HUES64 (cell line): ENCODE measurements at regions not wholly inside any gene's neighbourhood (a gene's known extent, or its start where the extent isn't known, plus 50 kb on each side); places are given as distances from the start of the nearest gene placed in this dataset.

Source experiments
- H3K27ac ChIP-seq: 2 replicates; pipeline ENCODE4 v1.7.0; 2013; ENCODE audit warnings: low read depth, low read length, inconsistent platforms
- H3K27me3 ChIP-seq: 2 replicates; pipeline ENCODE4 v1.6.1; 2013; ENCODE audit warnings: mild to moderate bottlenecking, low read length; ENCODE audit not compliant: insufficient read depth
- H3K36me3 ChIP-seq: 2 replicates; pipeline ENCODE4 v1.6.1; 2013; ENCODE audit warnings: mild to moderate bottlenecking, low read length; ENCODE audit not compliant: insufficient read depth
- H3K4me1 ChIP-seq: 2 replicates; pipeline ENCODE4 v1.6.1; 2013; ENCODE audit warnings: mild to moderate bottlenecking, low read length, moderate library complexity; ENCODE audit not compliant: insufficient read depth
- H3K4me3 ChIP-seq: 2 replicates; pipeline ENCODE4 v1.5.1; 2013; ENCODE audit warnings: mild to moderate bottlenecking, low read length, moderate library complexity
- H3K9ac ChIP-seq: 2 replicates; pipeline ENCODE4 v1.6.1; 2013; ENCODE audit warnings: mild to moderate bottlenecking, low read depth, low read length
- H3K9me3 ChIP-seq: 2 replicates; pipeline ENCODE4 v1.6.1; 2013; ENCODE audit warnings: low read depth, low read length; ENCODE audit not compliant: insufficient read depth
- WGBS: fragments of 150-250, 120-280 bp; methylation state at CpG from one replicate; pipeline ENCODE4 v1.1.7; 2013; ENCODE audit warnings: missing lambda C conversion rate; 5-methylcytosine and 5-hydroxymethylcytosine counted together

- WGBS = 93% methylated on average over 2 of the region's 2 CpGs
- Histone ChIP-seq H3K27me3 (no peaks in the 10 kb centered on the region), H3K27ac (no peak overlapping the region), H3K36me3 (no peaks in the 10 kb centered on the region), H3K9me3 (peaks cover 32% of the 10 kb centered on the region), H3K4me3 (no peak overlapping the region), H3K9ac (no peak overlapping the region), H3K4me1 (no peaks in the 10 kb centered on the region)
Observed at GRCh38 chr9:8033794-8034193, 234.2 kb upstream of the DMAC1 start.

GRCh38 chr9:8030095-8030494, 230.5 kb upstream of the DMAC1 start:
- Histone ChIP-seq H3K36me3 (no peaks in the 10 kb centered on the region), H3K27me3 (no peaks in the 10 kb centered on the region), H3K4me3 (no peak overlapping the region), H3K4me1 (peaks cover 14% of the 10 kb centered on the region), H3K9me3 (no peaks in the 10 kb centered on the region), H3K27ac (no peak overlapping the region), H3K9ac (no peak overlapping the region)
- WGBS = 99% methylated on average over 4 of the region's 4 CpGs

DNA sequence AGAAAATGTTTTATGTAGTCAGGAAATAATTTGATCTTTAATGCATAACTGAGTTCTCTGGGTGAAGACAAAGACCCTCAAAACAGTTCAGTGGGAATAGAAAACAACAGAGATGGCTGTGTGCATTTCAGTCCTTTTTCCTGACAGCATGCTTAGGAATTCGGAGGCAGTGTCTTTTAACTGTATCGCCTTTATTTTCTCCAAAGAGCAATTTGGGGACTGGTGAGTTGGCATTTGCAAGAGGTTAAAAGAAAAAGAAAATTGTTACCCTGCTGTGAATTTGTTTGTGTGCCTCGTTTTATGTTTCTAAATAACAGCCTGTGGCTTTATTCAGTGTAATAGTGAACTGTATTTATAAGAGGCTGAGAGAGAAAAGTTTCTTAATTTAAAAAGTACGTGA, 227.8 kb upstream of the DMAC1 start:
- no peak overlapping the region for H3K4me3 ChIP-seq
- H3K27me3 ChIP-seq = no peaks in the 10 kb centered on the region
- peaks cover 6% of the 10 kb centered on the region; the same call in 1 of the 2 replicates for H3K9me3 ChIP-seq
- H3K27ac ChIP-seq = peak overlapping the region; percentile 65
- 0 out of 2 replicates have a peak overlapping the region, but pooled peaks have one; percentile 35 for H3K9ac ChIP-seq
- H3K4me1 ChIP-seq = peaks cover 14% of the 10 kb centered on the region
- WGBS = 54% methylated on average over 4 of the region's 4 CpGs
- H3K36me3 ChIP-seq = no peaks in the 10 kb centered on the region

DNA sequence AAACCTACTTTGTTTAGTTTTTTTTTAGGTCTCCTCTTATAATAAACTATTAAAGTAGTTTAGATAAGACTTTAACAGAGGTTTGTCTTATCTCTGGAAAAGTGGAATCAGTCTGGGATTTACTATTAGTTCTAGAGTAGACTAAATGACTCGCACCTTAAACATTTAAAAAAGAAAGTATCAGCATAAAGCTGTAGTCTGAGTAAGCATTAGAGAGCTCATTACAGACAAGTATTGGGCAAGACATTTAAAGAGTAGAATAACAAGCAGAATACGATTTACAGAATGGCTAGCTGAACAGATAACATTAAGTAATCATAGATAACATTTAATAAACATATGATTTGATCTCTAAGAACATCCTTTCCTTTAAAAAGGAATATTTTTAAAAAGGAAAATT, 226.0 kb upstream of the DMAC1 start:
- Histone ChIP-seq H3K4me3 (no peak overlapping the region), H3K27ac (no peak overlapping the region), H3K9me3 (peaks cover 6% of the 10 kb centered on the region; the same call in 1 of the 2 replicates), H3K36me3 (no peaks in the 10 kb centered on the region), H3K9ac (no peak overlapping the region), H3K27me3 (no peaks in the 10 kb centered on the region), H3K4me1 (peaks cover 14% of the 10 kb centered on the region)
- no CpG with 5 or more reads among the region's 2 CpGs for WGBS

GRCh38 chr9:8020186-8020585, 220.6 kb upstream of the DMAC1 start:
- Histone ChIP-seq H3K9me3 (peaks cover 6% of the 10 kb centered on the region; the same call in 1 of the 2 replicates), H3K27me3 (no peaks in the 10 kb centered on the region), H3K9ac (no peak overlapping the region), H3K36me3 (no peaks in the 10 kb centered on the region), H3K4me1 (no peaks in the 10 kb centered on the region; the same call in 1 of the 2 replicates), H3K27ac (no peak overlapping the region), H3K4me3 (no peak overlapping the region)
- WGBS = 76% methylated on average over 1 of the region's 1 CpG

DNA sequence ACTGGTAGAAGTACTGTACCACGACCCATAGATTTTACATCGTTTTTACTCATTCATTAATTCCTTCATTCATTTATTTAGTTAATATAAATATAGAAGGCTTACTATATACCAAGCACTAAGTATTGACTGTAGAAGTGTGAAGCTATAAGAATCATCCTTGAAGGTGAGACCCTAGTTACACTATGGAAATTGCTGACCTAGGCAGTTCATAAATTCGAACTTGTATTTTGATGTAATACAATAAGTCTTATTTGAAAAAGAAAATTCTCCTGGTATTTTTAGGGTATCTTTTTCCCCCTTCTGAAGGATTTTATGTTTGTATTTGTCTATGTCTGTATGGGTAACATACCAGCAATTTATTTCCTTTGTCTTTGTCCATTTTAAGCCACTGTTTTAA, 220.1 kb upstream of the DMAC1 start:
- Histone ChIP-seq H3K9me3 (peaks cover 6% of the 10 kb centered on the region; the same call in 1 of the 2 replicates), H3K4me3 (no peak overlapping the region), H3K27me3 (no peaks in the 10 kb centered on the region), H3K9ac (no peak overlapping the region), H3K4me1 (no peaks in the 10 kb centered on the region; the same call in 1 of the 2 replicates), H3K36me3 (no peaks in the 10 kb centered on the region), H3K27ac (no peak overlapping the region)
- 100% methylated on average over 1 of the region's 3 CpGs for WGBS

DNA sequence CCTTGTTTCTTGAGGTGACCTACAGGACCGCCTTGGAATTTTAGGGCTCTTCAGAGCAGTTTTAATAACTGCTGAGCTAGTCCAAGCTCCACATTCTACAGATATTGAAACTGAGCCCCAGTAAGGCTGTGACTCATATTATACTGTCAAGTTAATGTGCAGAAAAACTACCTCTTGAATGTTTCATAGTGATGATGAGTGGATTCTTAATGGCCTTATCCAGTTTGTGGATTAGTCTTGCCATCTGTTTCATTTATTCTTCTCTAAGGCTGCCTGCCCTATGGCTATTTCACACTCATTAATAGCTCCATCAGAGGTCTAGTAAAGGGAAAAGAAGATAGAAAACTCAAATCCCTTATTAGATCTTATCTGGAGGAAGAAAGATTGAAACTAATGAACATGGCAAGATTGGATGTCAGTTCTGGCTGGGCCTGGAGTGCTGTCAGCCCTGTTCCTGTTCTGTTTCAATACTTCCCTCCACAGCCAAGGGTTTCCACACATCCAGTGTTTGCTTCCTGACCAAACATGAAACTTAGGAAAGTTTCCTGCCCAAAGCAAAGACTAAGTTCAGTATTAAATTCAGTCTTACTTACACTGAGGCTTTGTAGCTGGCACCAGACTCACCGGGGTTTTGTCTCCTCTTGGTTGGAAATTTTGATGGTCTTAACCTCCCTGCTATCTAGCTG, 215.6 kb upstream of the DMAC1 start:
- Histone ChIP-seq H3K27ac (no peak overlapping the region), H3K9me3 (no peaks in the 10 kb centered on the region), H3K4me1 (no peaks in the 10 kb centered on the region; the same call in 1 of the 2 replicates), H3K36me3 (no peaks in the 10 kb centered on the region), H3K9ac (no peak overlapping the region), H3K4me3 (no peak overlapping the region), H3K27me3 (no peaks in the 10 kb centered on the region)
- 93% methylated on average over 2 of the region's 2 CpGs for WGBS

GRCh38 chr9:8012986-8013385, 213.4 kb upstream of the DMAC1 start:
- Histone ChIP-seq H3K4me1 (no peaks in the 10 kb centered on the region), H3K4me3 (no peak overlapping the region), H3K9ac (no peak overlapping the region), H3K36me3 (no peaks in the 10 kb centered on the region), H3K27ac (no peak overlapping the region), H3K9me3 (no peaks in the 10 kb centered on the region), H3K27me3 (no peaks in the 10 kb centered on the region)
- WGBS = 89% methylated on average over 5 of the region's 6 CpGs

DNA sequence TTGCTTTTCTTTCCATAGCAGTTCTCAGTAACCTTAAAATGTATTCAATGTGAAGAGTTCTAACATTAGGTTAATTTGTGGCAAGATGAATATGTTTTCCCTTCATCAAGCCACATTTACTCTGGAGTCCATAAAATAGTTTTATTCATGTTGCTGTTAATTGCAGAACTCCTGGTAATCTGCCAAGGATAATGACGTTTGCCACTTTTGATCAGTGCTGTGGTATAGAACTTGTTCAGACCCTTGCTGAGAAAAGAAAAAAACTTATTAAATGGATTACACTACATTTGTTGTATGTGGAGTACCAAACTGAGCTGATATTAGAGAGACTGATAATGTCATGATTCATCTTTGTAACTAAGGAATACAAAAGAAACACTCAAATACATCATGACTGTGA, 212.4 kb upstream of the DMAC1 start:
- WGBS = 94% methylated on average over 1 of the region's 1 CpG
- no peaks in the 10 kb centered on the region for H3K9me3 ChIP-seq
- H3K36me3 ChIP-seq = no peaks in the 10 kb centered on the region
- no peaks in the 10 kb centered on the region for H3K4me1 ChIP-seq
- H3K9ac ChIP-seq = no peak overlapping the region
- H3K4me3 ChIP-seq = no peak overlapping the region
- H3K27ac ChIP-seq = no peak overlapping the region
- H3K27me3 ChIP-seq = no peaks in the 10 kb centered on the region

- 98% methylated on average over 1 of the region's 1 CpG for WGBS
- Histone ChIP-seq H3K9me3 (no peaks in the 10 kb centered on the region), H3K4me1 (no peaks in the 10 kb centered on the region), H3K27ac (no peak overlapping the region), H3K4me3 (no peak overlapping the region), H3K9ac (no peak overlapping the region), H3K36me3 (no peaks in the 10 kb centered on the region), H3K27me3 (no peaks in the 10 kb centered on the region)
Observed at GRCh38 chr9:7996558-7996957, 197.0 kb upstream of the DMAC1 start.

- WGBS = no CpG with 5 or more reads among the region's 1 CpG
- H3K27ac ChIP-seq = no peak overlapping the region
- H3K9me3 ChIP-seq = no peaks in the 10 kb centered on the region
- H3K4me1 ChIP-seq = peaks cover 6% of the 10 kb centered on the region
- H3K36me3 ChIP-seq = no peaks in the 10 kb centered on the region
- H3K4me3 ChIP-seq = no peak overlapping the region
- no peaks in the 10 kb centered on the region for H3K27me3 ChIP-seq
- no peak overlapping the region for H3K9ac ChIP-seq
Observed at GRCh38 chr9:7988644-7989280, 189.2 kb upstream of the DMAC1 start.
